ENCODE measurements at regions not wholly inside any gene's neighbourhood (a gene's known extent, or its start where the extent isn't known, plus 50 kb on each side); places are given as distances from the start of the nearest gene placed in this dataset.

GRCh38 chr14:61106271-61106958 is 125.4 kb downstream of the SLC38A6 start:
- no peak for DNase-seq

GRCh38 chr14:61104358-61104757 is 123.3 kb downstream of the SLC38A6 start:
- DNase-seq: no peak

- DNase-seq: no peak
Measured at GRCh38 chr14:61103541-61104339, 122.7 kb downstream of the SLC38A6 start.

GRCh38 chr14:61102549-61103466 is 121.8 kb downstream of the SLC38A6 start:
- DNase-seq: no peak

Measured in NCI-H345 (cell line).